Fibroblast of lung (primary cell): ENCODE measurements at regions not wholly inside any gene's neighbourhood (a gene's known extent, or its start where the extent isn't known, plus 50 kb on each side); places are given as distances from the start of the nearest gene placed in this dataset.

ENCODE experiments used
- DNase-seq, 2 donors: peaks; one replicate each; pipeline versions ENCODE4 v3.0.0 to v3.0.0-alpha.2; 2010; ENCODE audit warnings: low read depth in 2 of 2
- H2AFZ ChIP-seq: 2 replicates; pipeline ENCODE4 v1.5.1; 2012; ENCODE audit warnings: low read length, control low read depth, inconsistent platforms
- H3K27ac ChIP-seq: 2 replicates; pipeline ENCODE4 v1.5.1; 2011; ENCODE audit warnings: low read length, control low read depth; ENCODE audit not compliant: insufficient read depth
- H3K27me3 ChIP-seq: 2 replicates; pipeline ENCODE4 v1.5.1; 2011; ENCODE audit warnings: mild to moderate bottlenecking, low read length; ENCODE audit not compliant: control insufficient read depth, insufficient read depth
- H3K36me3 ChIP-seq: 2 replicates; pipeline ENCODE4 v1.5.1; 2011; ENCODE audit warnings: low read length; ENCODE audit not compliant: control insufficient read depth, insufficient read depth
- H3K4me1 ChIP-seq: 2 replicates; pipeline ENCODE4 v1.5.1; 2011; ENCODE audit warnings: low read length; ENCODE audit not compliant: control insufficient read depth, insufficient read depth; ENCODE audit errors: extremely low read depth
- H3K4me2 ChIP-seq: 2 replicates; pipeline ENCODE4 v1.5.1; 2011; ENCODE audit warnings: low read length, control low read depth; ENCODE audit not compliant: insufficient read depth; ENCODE audit errors: extremely low read depth
- H3K4me3 ChIP-seq, 4 experiments: fragments of 200-600 bp in 1 of 4; sonication (generic) in 1 of 4; replicated peaks in 1 of 4; 2 replicates each; pipeline ENCODE4 v1.5.1; 2011 to 2016; ENCODE audit warnings: low read length in 4 of 4, low read depth in 3 of 4, mild to moderate bottlenecking in 3 of 4, control low read depth in 2 of 4, inconsistent platforms in 1 of 4, mixed read lengths in 1 of 4; ENCODE audit not compliant: insufficient read depth in 1 of 4; ENCODE audit errors: control extremely low read depth in 1 of 4
- H3K79me2 ChIP-seq: 2 replicates; pipeline ENCODE4 v1.5.1; 2012; ENCODE audit warnings: mild to moderate bottlenecking, low read length, inconsistent platforms; ENCODE audit not compliant: control insufficient read depth, insufficient read depth
- H3K9ac ChIP-seq: 2 replicates; pipeline ENCODE4 v1.5.1; 2011; ENCODE audit warnings: mild to moderate bottlenecking, low read length, control low read depth; ENCODE audit not compliant: insufficient read depth
- H3K9me3 ChIP-seq: 2 replicates; pipeline ENCODE4 v1.5.1; 2012; ENCODE audit warnings: low read depth, low read length; ENCODE audit not compliant: control insufficient read depth, insufficient read depth
- H4K20me1 ChIP-seq: 2 replicates; pipeline ENCODE4 v1.5.1; 2011; ENCODE audit warnings: low read length; ENCODE audit not compliant: control insufficient read depth, insufficient read depth; ENCODE audit errors: extremely low read depth
- EZH2 ChIP-seq: IDR thresholded peaks from 2 replicates; pipeline ENCODE4 v1.5.1; 2012; ENCODE audit warnings: low read length, control low read depth, mild to moderate bottlenecking; ENCODE audit errors: missing control alignments
- TF ChIP-seq, protein P1 (sequence below), 2 donors: IDR thresholded peaks in 1 of 2; conservative IDR thresholded peaks in 1 of 2; 1 replicate in 1 of 2; 2 replicates in 1 of 2; pipeline ENCODE4 v1.5.1; 2011 to 2012; ENCODE audit warnings: low read length in 2 of 2, control low read depth in 1 of 2, inconsistent platforms in 1 of 2, low read depth in 1 of 2, mild to moderate bottlenecking in 1 of 2

DNA sequence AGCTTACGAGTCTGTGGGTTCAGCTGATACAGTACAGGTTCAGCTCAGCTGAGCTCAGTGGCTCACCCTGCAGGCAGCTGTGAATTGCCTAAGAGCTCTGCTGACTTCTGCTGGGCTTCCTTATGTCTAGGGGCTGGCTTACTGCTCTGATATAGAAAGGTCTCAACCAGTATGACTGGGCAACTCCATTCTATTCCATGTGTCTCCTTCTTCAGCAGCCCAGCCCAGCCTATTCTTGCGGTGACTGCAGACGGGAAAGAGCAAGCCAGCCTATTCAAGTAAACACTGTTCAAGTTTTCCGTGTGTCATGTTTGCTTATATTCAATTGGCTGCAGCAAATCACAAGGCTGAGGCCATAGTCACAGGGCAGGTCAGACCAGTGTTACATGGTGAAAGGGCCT is 615.4 kb upstream of the ZFP42 start:
- no peak overlapping the region for H3K27ac ChIP-seq
- H3K36me3 ChIP-seq = no peaks in the 10 kb centered on the region
- TF ChIP-seq, protein P1, sequence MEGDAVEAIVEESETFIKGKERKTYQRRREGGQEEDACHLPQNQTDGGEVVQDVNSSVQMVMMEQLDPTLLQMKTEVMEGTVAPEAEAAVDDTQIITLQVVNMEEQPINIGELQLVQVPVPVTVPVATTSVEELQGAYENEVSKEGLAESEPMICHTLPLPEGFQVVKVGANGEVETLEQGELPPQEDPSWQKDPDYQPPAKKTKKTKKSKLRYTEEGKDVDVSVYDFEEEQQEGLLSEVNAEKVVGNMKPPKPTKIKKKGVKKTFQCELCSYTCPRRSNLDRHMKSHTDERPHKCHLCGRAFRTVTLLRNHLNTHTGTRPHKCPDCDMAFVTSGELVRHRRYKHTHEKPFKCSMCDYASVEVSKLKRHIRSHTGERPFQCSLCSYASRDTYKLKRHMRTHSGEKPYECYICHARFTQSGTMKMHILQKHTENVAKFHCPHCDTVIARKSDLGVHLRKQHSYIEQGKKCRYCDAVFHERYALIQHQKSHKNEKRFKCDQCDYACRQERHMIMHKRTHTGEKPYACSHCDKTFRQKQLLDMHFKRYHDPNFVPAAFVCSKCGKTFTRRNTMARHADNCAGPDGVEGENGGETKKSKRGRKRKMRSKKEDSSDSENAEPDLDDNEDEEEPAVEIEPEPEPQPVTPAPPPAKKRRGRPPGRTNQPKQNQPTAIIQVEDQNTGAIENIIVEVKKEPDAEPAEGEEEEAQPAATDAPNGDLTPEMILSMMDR (conservative IDR thresholded peaks at IDR 0.05 in 1 of 2, IDR thresholded peaks at IDR 0.05 in 1 of 2; ENCODE audit: low read depth in 1 of 2, low read length in 2 of 2) = peak; percentile 11 to 32
- no peak for TF ChIP-seq EZH2
- H4K20me1 ChIP-seq = no peaks in the 10 kb centered on the region
- H3K9me3 ChIP-seq = no peaks in the 10 kb centered on the region
- peak in 1 of 2 donors; percentile 6 for DNase-seq
- no peak overlapping the region for H2AFZ ChIP-seq
- no peaks in the 10 kb centered on the region for H3K4me1 ChIP-seq
- H3K4me3 ChIP-seq = no peak overlapping the region
- no peaks in the 10 kb centered on the region for H3K27me3 ChIP-seq
- no peak overlapping the region for H3K4me2 ChIP-seq
- H3K79me2 ChIP-seq = no peaks in the 10 kb centered on the region
- no peak overlapping the region for H3K9ac ChIP-seq

- TF ChIP-seq EZH2 = no peak
- TF ChIP-seq, protein P1 (conservative IDR thresholded peaks at IDR 0.05 in 1 of 2, IDR thresholded peaks at IDR 0.05 in 1 of 2; ENCODE audit: low read depth in 1 of 2, low read length in 2 of 2) = no peak
- Histone ChIP-seq H3K79me2 (no peaks in the 10 kb centered on the region), H3K4me2 (no peak overlapping the region), H3K27me3 (no peaks in the 10 kb centered on the region), H3K27ac (no peak overlapping the region), H3K9me3 (no peaks in the 10 kb centered on the region), H3K4me1 (no peaks in the 10 kb centered on the region), H3K36me3 (no peaks in the 10 kb centered on the region), H2AFZ (no peak overlapping the region), H4K20me1 (no peaks in the 10 kb centered on the region), H3K9ac (no peak overlapping the region), H3K4me3 (no peak overlapping the region)
- DNase-seq = no peak
Observed at GRCh38 chr4:187383181-187383580, 612.4 kb upstream of the ZFP42 start.

- Histone ChIP-seq H3K9me3 (no peaks in the 10 kb centered on the region), H3K4me3 (no peak overlapping the region), H3K79me2 (no peaks in the 10 kb centered on the region), H3K27ac (no peak overlapping the region), H3K4me2 (no peak overlapping the region), H3K36me3 (no peaks in the 10 kb centered on the region), H4K20me1 (no peaks in the 10 kb centered on the region), H2AFZ (no peak overlapping the region), H3K9ac (no peak overlapping the region), H3K27me3 (no peaks in the 10 kb centered on the region), H3K4me1 (no peaks in the 10 kb centered on the region)
- TF ChIP-seq EZH2 = no peak
- TF ChIP-seq, protein P1 (conservative IDR thresholded peaks at IDR 0.05 in 1 of 2, IDR thresholded peaks at IDR 0.05 in 1 of 2; ENCODE audit: low read depth in 1 of 2, low read length in 2 of 2) = no peak
- DNase-seq = peak; percentile 13 to 18
Observed at GRCh38 chr4:187387739-187388138, 607.8 kb upstream of the ZFP42 start.
